Endodermal cell (in vitro differentiated cells): ENCODE measurements at regions not wholly inside any gene's neighbourhood (a gene's known extent, or its start where the extent isn't known, plus 50 kb on each side); places are given as distances from the start of the nearest gene placed in this dataset.

Experiments
- DNase-seq: peaks from one replicate; pipeline ENCODE4 v3.0.0-alpha.2; 2017
- H3K27ac ChIP-seq: 2 replicates; pipeline ENCODE4 v1.5.1; 2013; ENCODE audit warnings: mild to moderate bottlenecking, low read depth, low read length, moderate library complexity
- H3K27me3 ChIP-seq: 2 replicates; pipeline ENCODE4 v1.6.1; 2013; ENCODE audit warnings: mild to moderate bottlenecking, low read length, moderate library complexity; ENCODE audit not compliant: insufficient read depth, control insufficient read depth, poor library complexity, severe bottlenecking
- H3K36me3 ChIP-seq: 2 replicates; pipeline ENCODE4 v1.7.0; 2013; ENCODE audit warnings: mild to moderate bottlenecking, low read length, moderate library complexity; ENCODE audit not compliant: control insufficient read depth, insufficient read depth
- H3K4me1 ChIP-seq: one replicate; pipeline ENCODE4 v1.7.0; 2013; ENCODE audit warnings: low read length; ENCODE audit not compliant: control insufficient read depth, insufficient read depth
- H3K4me3 ChIP-seq: 2 replicates; pipeline ENCODE4 v1.5.1; 2013; ENCODE audit warnings: mild to moderate bottlenecking, low read length, moderate library complexity
- H3K9ac ChIP-seq: 2 replicates; pipeline ENCODE4 v1.6.1; 2013; ENCODE audit warnings: mild to moderate bottlenecking, low read length, moderate library complexity; ENCODE audit not compliant: poor library complexity, severe bottlenecking; ENCODE audit errors: extremely low read depth
- H3K9me3 ChIP-seq: 2 replicates; pipeline ENCODE4 v1.6.1; 2013; ENCODE audit warnings: mild to moderate bottlenecking, low read length, moderate library complexity; ENCODE audit not compliant: control insufficient read depth
- H3K27ac Mint-ChIP-seq: 2 replicates; pipeline ENCODE4 v1.8.0; 2020; ENCODE audit warnings: mixed read lengths
- H3K27me3 Mint-ChIP-seq: 2 replicates; pipeline ENCODE4 v1.8.0; 2021; ENCODE audit warnings: mild to moderate bottlenecking, mixed read lengths; ENCODE audit not compliant: insufficient read depth
- H3K36me3 Mint-ChIP-seq: 2 replicates; pipeline ENCODE4 v1.8.0; 2020; ENCODE audit warnings: low read depth, mixed read lengths
- H3K4me1 Mint-ChIP-seq: 2 replicates; pipeline ENCODE4 v1.8.0; 2020; ENCODE audit warnings: mixed read lengths
- H3K4me3 Mint-ChIP-seq: 2 replicates; pipeline ENCODE4 v1.8.0; 2020; ENCODE audit warnings: mild to moderate bottlenecking, moderate library complexity, mixed read lengths
- H3K9me3 Mint-ChIP-seq: 2 replicates; pipeline ENCODE4 v1.8.0; 2020; ENCODE audit warnings: mild to moderate bottlenecking, mixed read lengths
- CTCF ChIP-seq: fragments of 200-600 bp; sonication (generic); conservative IDR thresholded peaks from 2 replicates; pipeline ENCODE4 v1.5.0; 2021; ENCODE audit warnings: antibody characterized with exemption, mild to moderate bottlenecking
- WGBS, 2 experiments: methylation state at CpG; one replicate each; pipeline versions ENCODE4 v1.1.5 to v1.1.7; 2013; ENCODE audit warnings: missing lambda C conversion rate in 2 of 2, mixed read lengths in 1 of 2; ENCODE audit not compliant: insufficient coverage in 1 of 2, insufficient read length in 1 of 2; 5-methylcytosine and 5-hydroxymethylcytosine counted together

GRCh38 chr9:75651709-75652108 lies 238.8 kb upstream of the PCSK5 start:
- H3K27me3 ChIP-seq, result no peaks in the 10 kb centered on the region
- no peak for TF ChIP-seq CTCF
- H3K36me3 Mint-ChIP-seq, result no peaks in the 10 kb centered on the region
- no peaks in the 10 kb centered on the region for H3K9me3 Mint-ChIP-seq
- no peaks in the 10 kb centered on the region for H3K9me3 ChIP-seq
- H3K27ac Mint-ChIP-seq, result no peak overlapping the region
- 100% methylated on average over 2 of the region's 2 CpGs; no CpG with 5 or more reads in 1 of the 2 experiments for WGBS, 2 experiments
- H3K27me3 Mint-ChIP-seq, result no peaks in the 10 kb centered on the region
- no peak overlapping the region for H3K4me3 ChIP-seq
- H3K36me3 ChIP-seq, result no peaks in the 10 kb centered on the region
- H3K4me1 Mint-ChIP-seq, result no peaks in the 10 kb centered on the region
- H3K27ac ChIP-seq, result no peak overlapping the region
- no peak overlapping the region for H3K9ac ChIP-seq
- H3K4me1 ChIP-seq, result no peaks in the 10 kb centered on the region
- H3K4me3 Mint-ChIP-seq, result no peak overlapping the region
- no peak for DNase-seq

GRCh38 chr9:75653335-75653734 lies 237.1 kb upstream of the PCSK5 start:
- H3K4me3 Mint-ChIP-seq, result no peak overlapping the region
- no peaks in the 10 kb centered on the region for H3K27me3 Mint-ChIP-seq
- H3K27ac Mint-ChIP-seq, result no peak overlapping the region

GRCh38 chr9:75653750-75654149 lies 236.7 kb upstream of the PCSK5 start:
- no peak overlapping the region for H3K4me3 Mint-ChIP-seq

More at GRCh38 chr9:75653335-75653734, 237.1 kb upstream of the PCSK5 start:
- no peaks in the 10 kb centered on the region for H3K36me3 ChIP-seq
- Mint-ChIP-seq H3K4me1 (no peaks in the 10 kb centered on the region), H3K9me3 (no peaks in the 10 kb centered on the region), H3K36me3 (no peaks in the 10 kb centered on the region)
- no peak overlapping the region for H3K4me3 ChIP-seq
- WGBS, 2 experiments, result 80% methylated on average over 1 of the region's 1 CpG; no CpG with 5 or more reads in 1 of the 2 experiments
- no peaks in the 10 kb centered on the region for H3K9me3 ChIP-seq
- no peaks in the 10 kb centered on the region for H3K4me1 ChIP-seq
- no peak overlapping the region for H3K9ac ChIP-seq
- DNase-seq, result no peak
- TF ChIP-seq CTCF, result no peak
- H3K27ac ChIP-seq, result no peak overlapping the region
- H3K27me3 ChIP-seq, result no peaks in the 10 kb centered on the region

More at GRCh38 chr9:75653750-75654149, 236.7 kb upstream of the PCSK5 start:
- TF ChIP-seq CTCF, result no peak
- no peaks in the 10 kb centered on the region for H3K9me3 ChIP-seq
- 89% methylated on average over 2 of the region's 2 CpGs; no CpG with 5 or more reads in 1 of the 2 experiments for WGBS, 2 experiments
- Mint-ChIP-seq H3K4me1 (no peaks in the 10 kb centered on the region), H3K36me3 (no peaks in the 10 kb centered on the region), H3K27ac (no peak overlapping the region), H3K27me3 (no peaks in the 10 kb centered on the region), H3K9me3 (no peaks in the 10 kb centered on the region)
- H3K27ac ChIP-seq, result no peak overlapping the region
- H3K9ac ChIP-seq, result no peak overlapping the region
- H3K4me3 ChIP-seq, result no peak overlapping the region
- no peak for DNase-seq
- no peaks in the 10 kb centered on the region for H3K27me3 ChIP-seq
- no peaks in the 10 kb centered on the region for H3K36me3 ChIP-seq
- no peaks in the 10 kb centered on the region for H3K4me1 ChIP-seq
